ENCODE measurements at regions not wholly inside any gene's neighbourhood (a gene's known extent, or its start where the extent isn't known, plus 50 kb on each side); places are given as distances from the start of the nearest gene placed in this dataset.
A peak's percentile ranks its signal among the peaks of the same experiment; 100 is the strongest.

GRCh38 chr7:41193738-41194282 lies 509.1 kb downstream of the INHBA start:
- no peak for DNase-seq (ENCODE audit: low read depth)
- TF ChIP-seq, protein P1, sequence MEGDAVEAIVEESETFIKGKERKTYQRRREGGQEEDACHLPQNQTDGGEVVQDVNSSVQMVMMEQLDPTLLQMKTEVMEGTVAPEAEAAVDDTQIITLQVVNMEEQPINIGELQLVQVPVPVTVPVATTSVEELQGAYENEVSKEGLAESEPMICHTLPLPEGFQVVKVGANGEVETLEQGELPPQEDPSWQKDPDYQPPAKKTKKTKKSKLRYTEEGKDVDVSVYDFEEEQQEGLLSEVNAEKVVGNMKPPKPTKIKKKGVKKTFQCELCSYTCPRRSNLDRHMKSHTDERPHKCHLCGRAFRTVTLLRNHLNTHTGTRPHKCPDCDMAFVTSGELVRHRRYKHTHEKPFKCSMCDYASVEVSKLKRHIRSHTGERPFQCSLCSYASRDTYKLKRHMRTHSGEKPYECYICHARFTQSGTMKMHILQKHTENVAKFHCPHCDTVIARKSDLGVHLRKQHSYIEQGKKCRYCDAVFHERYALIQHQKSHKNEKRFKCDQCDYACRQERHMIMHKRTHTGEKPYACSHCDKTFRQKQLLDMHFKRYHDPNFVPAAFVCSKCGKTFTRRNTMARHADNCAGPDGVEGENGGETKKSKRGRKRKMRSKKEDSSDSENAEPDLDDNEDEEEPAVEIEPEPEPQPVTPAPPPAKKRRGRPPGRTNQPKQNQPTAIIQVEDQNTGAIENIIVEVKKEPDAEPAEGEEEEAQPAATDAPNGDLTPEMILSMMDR (IDR thresholded peaks at IDR 0.05; ENCODE audit: insufficient read depth, low read depth, low read length, missing control alignments) = no peak
- no peak overlapping the region for H3K4me3 ChIP-seq (ENCODE audit: low read length)

DNA sequence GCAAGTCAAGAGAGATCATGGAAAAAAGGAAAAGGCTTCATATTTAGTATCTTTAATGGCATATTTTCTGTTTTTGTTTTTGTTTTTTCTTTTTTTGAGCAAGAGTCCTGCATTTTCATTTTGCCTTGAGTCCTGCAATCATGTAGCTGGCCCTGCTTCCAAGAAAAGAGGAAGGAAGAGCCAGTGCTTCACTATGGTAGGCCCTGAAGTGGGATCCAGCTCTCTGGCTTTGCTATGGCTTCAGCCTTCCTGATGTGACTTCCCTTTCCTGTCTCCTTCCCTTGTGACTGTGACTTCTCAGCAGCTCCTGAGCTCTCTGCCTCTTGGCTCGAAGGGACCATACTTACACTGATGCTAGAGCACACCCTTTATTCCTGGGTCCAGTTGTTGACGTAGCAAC lies 512.3 kb downstream of the INHBA start:
- TF ChIP-seq, protein P1 (IDR thresholded peaks at IDR 0.05; ENCODE audit: insufficient read depth, low read depth, low read length, missing control alignments) = no peak
- DNase-seq (ENCODE audit: low read depth) = no peak
- H3K4me3 ChIP-seq (ENCODE audit: low read length) = no peak overlapping the region

- peak; percentile 97 for DNase-seq (ENCODE audit: low read depth)
- TF ChIP-seq, protein P1 (IDR thresholded peaks at IDR 0.05; ENCODE audit: insufficient read depth, low read depth, low read length, missing control alignments) = no peak
- no peak overlapping the region for H3K4me3 ChIP-seq (ENCODE audit: low read length)
Observed at GRCh38 chr7:41189866-41190265, 513.0 kb downstream of the INHBA start.

- DNase-seq (ENCODE audit: low read depth) = peak; percentile 79
Observed at GRCh38 chr7:41188163-41189130, 514.4 kb downstream of the INHBA start.

GRCh38 chr7:41187322-41187721 lies 515.6 kb downstream of the INHBA start:
- DNase-seq (ENCODE audit: low read depth) = peak; percentile 83
- TF ChIP-seq, protein P1 (IDR thresholded peaks at IDR 0.05; ENCODE audit: insufficient read depth, low read depth, low read length, missing control alignments) = no peak

More at GRCh38 chr7:41188163-41189130, 514.4 kb downstream of the INHBA start:
- no peak overlapping the region for H3K4me3 ChIP-seq (ENCODE audit: low read length)
- TF ChIP-seq, protein P1 (IDR thresholded peaks at IDR 0.05; ENCODE audit: insufficient read depth, low read depth, low read length, missing control alignments) = no peak

GRCh38 chr7:41185851-41186250 lies 517.0 kb downstream of the INHBA start:
- H3K4me3 ChIP-seq (ENCODE audit: low read length) = no peak overlapping the region
- DNase-seq (ENCODE audit: low read depth) = peak; percentile 47
- TF ChIP-seq, protein P1 (IDR thresholded peaks at IDR 0.05; ENCODE audit: insufficient read depth, low read depth, low read length, missing control alignments) = no peak

More at GRCh38 chr7:41187322-41187721, 515.6 kb downstream of the INHBA start:
- H3K4me3 ChIP-seq (ENCODE audit: low read length) = no peak overlapping the region
